ENCODE measurements at regions not wholly inside any gene's neighbourhood (a gene's known extent, or its start where the extent isn't known, plus 50 kb on each side); places are given as distances from the start of the nearest gene placed in this dataset.

- H3K9me3 ChIP-seq (ENCODE audit: control insufficient read depth in 3 of 3, low read length in 3 of 3): no peaks in the 10 kb centered on the region
- no peaks in the 10 kb centered on the region for H3K27me3 ChIP-seq (ENCODE audit: control insufficient read depth in 3 of 3, insufficient read depth in 3 of 3, low read length in 3 of 3)
- no peak overlapping the region for H3K27ac ChIP-seq (ENCODE audit: low read depth, low read length)
- no peaks in the 10 kb centered on the region for H3K36me3 ChIP-seq (ENCODE audit: control insufficient read depth in 3 of 3, insufficient read depth in 3 of 3, low read length in 3 of 3)
- no peak overlapping the region for H3K9ac ChIP-seq (ENCODE audit: low read depth in 1 of 3, low read length in 3 of 3)
- no peaks in the 10 kb centered on the region for H3K4me1 ChIP-seq (ENCODE audit: control insufficient read depth in 3 of 3, insufficient read depth in 3 of 3, low read length in 3 of 3)
- H3K4me3 ChIP-seq (ENCODE audit: low read length in 3 of 3): no peak overlapping the region
Observed at GRCh38 chr2:52391621-52392020, 1359.7 kb upstream of the NRXN1 start.

GRCh38 chr2:52390651-52391050, 1358.7 kb upstream of the NRXN1 start:
- no peaks in the 10 kb centered on the region for H3K9me3 ChIP-seq (ENCODE audit: control insufficient read depth in 3 of 3, low read length in 3 of 3)
- no peaks in the 10 kb centered on the region for H3K4me1 ChIP-seq (ENCODE audit: control insufficient read depth in 3 of 3, insufficient read depth in 3 of 3, low read length in 3 of 3)
- H3K4me3 ChIP-seq (ENCODE audit: low read length in 3 of 3): no peak overlapping the region
- H3K27ac ChIP-seq (ENCODE audit: low read depth, low read length): no peak overlapping the region
- H3K36me3 ChIP-seq (ENCODE audit: control insufficient read depth in 3 of 3, insufficient read depth in 3 of 3, low read length in 3 of 3): no peaks in the 10 kb centered on the region
- H3K9ac ChIP-seq (ENCODE audit: low read depth in 1 of 3, low read length in 3 of 3): no peak overlapping the region
- no peaks in the 10 kb centered on the region for H3K27me3 ChIP-seq (ENCODE audit: control insufficient read depth in 3 of 3, insufficient read depth in 3 of 3, low read length in 3 of 3)

GRCh38 chr2:52387937-52388590, 1356.1 kb upstream of the NRXN1 start:
- no peaks in the 10 kb centered on the region for H3K27me3 ChIP-seq (ENCODE audit: control insufficient read depth in 3 of 3, insufficient read depth in 3 of 3, low read length in 3 of 3)
- H3K9me3 ChIP-seq (ENCODE audit: control insufficient read depth in 3 of 3, low read length in 3 of 3): no peaks in the 10 kb centered on the region
- no peak overlapping the region for H3K27ac ChIP-seq (ENCODE audit: low read depth, low read length)
- H3K9ac ChIP-seq (ENCODE audit: low read depth in 1 of 3, low read length in 3 of 3): no peak overlapping the region
- H3K4me3 ChIP-seq (ENCODE audit: low read length in 3 of 3): no peak overlapping the region
- H3K4me1 ChIP-seq (ENCODE audit: control insufficient read depth in 3 of 3, insufficient read depth in 3 of 3, low read length in 3 of 3): no peaks in the 10 kb centered on the region
- H3K36me3 ChIP-seq (ENCODE audit: control insufficient read depth in 3 of 3, insufficient read depth in 3 of 3, low read length in 3 of 3): no peaks in the 10 kb centered on the region

- H3K4me1 ChIP-seq (ENCODE audit: control insufficient read depth in 3 of 3, insufficient read depth in 3 of 3, low read length in 3 of 3): no peaks in the 10 kb centered on the region
- H3K27me3 ChIP-seq (ENCODE audit: control insufficient read depth in 3 of 3, insufficient read depth in 3 of 3, low read length in 3 of 3): no peaks in the 10 kb centered on the region
- H3K27ac ChIP-seq (ENCODE audit: low read depth, low read length): no peak overlapping the region
- no peaks in the 10 kb centered on the region for H3K36me3 ChIP-seq (ENCODE audit: control insufficient read depth in 3 of 3, insufficient read depth in 3 of 3, low read length in 3 of 3)
- H3K9ac ChIP-seq (ENCODE audit: low read depth in 1 of 3, low read length in 3 of 3): no peak overlapping the region
- H3K4me3 ChIP-seq (ENCODE audit: low read length in 3 of 3): no peak overlapping the region
- no peaks in the 10 kb centered on the region for H3K9me3 ChIP-seq (ENCODE audit: control insufficient read depth in 3 of 3, low read length in 3 of 3)
Observed at GRCh38 chr2:52386433-52387030, 1354.6 kb upstream of the NRXN1 start.

- Histone ChIP-seq H3K27me3 (ENCODE audit: control insufficient read depth in 3 of 3, insufficient read depth in 3 of 3, low read length in 3 of 3) (no peaks in the 10 kb centered on the region), H3K4me3 (ENCODE audit: low read length in 3 of 3) (no peak overlapping the region), H3K36me3 (ENCODE audit: control insufficient read depth in 3 of 3, insufficient read depth in 3 of 3, low read length in 3 of 3) (no peaks in the 10 kb centered on the region), H3K9ac (ENCODE audit: low read depth in 1 of 3, low read length in 3 of 3) (no peak overlapping the region), H3K9me3 (ENCODE audit: control insufficient read depth in 3 of 3, low read length in 3 of 3) (no peaks in the 10 kb centered on the region), H3K27ac (ENCODE audit: low read depth, low read length) (no peak overlapping the region), H3K4me1 (ENCODE audit: control insufficient read depth in 3 of 3, insufficient read depth in 3 of 3, low read length in 3 of 3) (no peaks in the 10 kb centered on the region)
Observed at GRCh38 chr2:52383541-52383940, 1351.6 kb upstream of the NRXN1 start.

- Histone ChIP-seq H3K9ac (ENCODE audit: low read depth in 1 of 3, low read length in 3 of 3) (no peak overlapping the region), H3K27me3 (ENCODE audit: control insufficient read depth in 3 of 3, insufficient read depth in 3 of 3, low read length in 3 of 3) (no peaks in the 10 kb centered on the region), H3K9me3 (ENCODE audit: control insufficient read depth in 3 of 3, low read length in 3 of 3) (no peaks in the 10 kb centered on the region), H3K27ac (ENCODE audit: low read depth, low read length) (no peak overlapping the region), H3K4me3 (ENCODE audit: low read length in 3 of 3) (no peak overlapping the region), H3K36me3 (ENCODE audit: control insufficient read depth in 3 of 3, insufficient read depth in 3 of 3, low read length in 3 of 3) (no peaks in the 10 kb centered on the region), H3K4me1 (ENCODE audit: control insufficient read depth in 3 of 3, insufficient read depth in 3 of 3, low read length in 3 of 3) (no peaks in the 10 kb centered on the region)
Observed at GRCh38 chr2:52369178-52369577, 1337.2 kb upstream of the NRXN1 start.

- Histone ChIP-seq H3K9ac (ENCODE audit: low read depth in 1 of 3, low read length in 3 of 3) (no peak overlapping the region), H3K4me1 (ENCODE audit: control insufficient read depth in 3 of 3, insufficient read depth in 3 of 3, low read length in 3 of 3) (no peaks in the 10 kb centered on the region), H3K9me3 (ENCODE audit: control insufficient read depth in 3 of 3, low read length in 3 of 3) (no peaks in the 10 kb centered on the region), H3K27me3 (ENCODE audit: control insufficient read depth in 3 of 3, insufficient read depth in 3 of 3, low read length in 3 of 3) (no peaks in the 10 kb centered on the region), H3K4me3 (ENCODE audit: low read length in 3 of 3) (no peak overlapping the region), H3K36me3 (ENCODE audit: control insufficient read depth in 3 of 3, insufficient read depth in 3 of 3, low read length in 3 of 3) (no peaks in the 10 kb centered on the region), H3K27ac (ENCODE audit: low read depth, low read length) (no peak overlapping the region)
Observed at GRCh38 chr2:52368141-52368540, 1336.2 kb upstream of the NRXN1 start.

GRCh38 chr2:52365946-52366345, 1334.0 kb upstream of the NRXN1 start:
- no peaks in the 10 kb centered on the region for H3K9me3 ChIP-seq (ENCODE audit: control insufficient read depth in 3 of 3, low read length in 3 of 3)

GRCh38 chr2:52356556-52356955, 1324.6 kb upstream of the NRXN1 start:
- Histone ChIP-seq H3K4me1 (ENCODE audit: control insufficient read depth in 3 of 3, insufficient read depth in 3 of 3, low read length in 3 of 3) (no peaks in the 10 kb centered on the region), H3K4me3 (ENCODE audit: low read length in 3 of 3) (no peak overlapping the region), H3K27me3 (ENCODE audit: control insufficient read depth in 3 of 3, insufficient read depth in 3 of 3, low read length in 3 of 3) (no peaks in the 10 kb centered on the region), H3K9me3 (ENCODE audit: control insufficient read depth in 3 of 3, low read length in 3 of 3) (no peaks in the 10 kb centered on the region), H3K9ac (ENCODE audit: low read depth in 1 of 3, low read length in 3 of 3) (no peak overlapping the region), H3K27ac (ENCODE audit: low read depth, low read length) (no peak overlapping the region), H3K36me3 (ENCODE audit: control insufficient read depth in 3 of 3, insufficient read depth in 3 of 3, low read length in 3 of 3) (no peaks in the 10 kb centered on the region)

More at GRCh38 chr2:52365946-52366345, 1334.0 kb upstream of the NRXN1 start:
- Histone ChIP-seq H3K27me3 (ENCODE audit: control insufficient read depth in 3 of 3, insufficient read depth in 3 of 3, low read length in 3 of 3) (no peaks in the 10 kb centered on the region), H3K4me3 (ENCODE audit: low read length in 3 of 3) (no peak overlapping the region), H3K27ac (ENCODE audit: low read depth, low read length) (no peak overlapping the region), H3K9ac (ENCODE audit: low read depth in 1 of 3, low read length in 3 of 3) (no peak overlapping the region), H3K36me3 (ENCODE audit: control insufficient read depth in 3 of 3, insufficient read depth in 3 of 3, low read length in 3 of 3) (no peaks in the 10 kb centered on the region), H3K4me1 (ENCODE audit: control insufficient read depth in 3 of 3, insufficient read depth in 3 of 3, low read length in 3 of 3) (no peaks in the 10 kb centered on the region)

- H3K36me3 ChIP-seq (ENCODE audit: control insufficient read depth in 3 of 3, insufficient read depth in 3 of 3, low read length in 3 of 3): no peaks in the 10 kb centered on the region
- no peaks in the 10 kb centered on the region for H3K27me3 ChIP-seq (ENCODE audit: control insufficient read depth in 3 of 3, insufficient read depth in 3 of 3, low read length in 3 of 3)
- H3K9me3 ChIP-seq (ENCODE audit: control insufficient read depth in 3 of 3, low read length in 3 of 3): no peaks in the 10 kb centered on the region
- H3K9ac ChIP-seq (ENCODE audit: low read depth in 1 of 3, low read length in 3 of 3): no peak overlapping the region
- no peak overlapping the region for H3K27ac ChIP-seq (ENCODE audit: low read depth, low read length)
- H3K4me1 ChIP-seq (ENCODE audit: control insufficient read depth in 3 of 3, insufficient read depth in 3 of 3, low read length in 3 of 3): no peaks in the 10 kb centered on the region
- no peak overlapping the region for H3K4me3 ChIP-seq (ENCODE audit: low read length in 3 of 3)
Observed at GRCh38 chr2:52347292-52347691, 1315.4 kb upstream of the NRXN1 start.
